ENCODE measurements at regions not wholly inside any gene's neighbourhood (a gene's known extent, or its start where the extent isn't known, plus 50 kb on each side); places are given as distances from the start of the nearest gene placed in this dataset.

DNA sequence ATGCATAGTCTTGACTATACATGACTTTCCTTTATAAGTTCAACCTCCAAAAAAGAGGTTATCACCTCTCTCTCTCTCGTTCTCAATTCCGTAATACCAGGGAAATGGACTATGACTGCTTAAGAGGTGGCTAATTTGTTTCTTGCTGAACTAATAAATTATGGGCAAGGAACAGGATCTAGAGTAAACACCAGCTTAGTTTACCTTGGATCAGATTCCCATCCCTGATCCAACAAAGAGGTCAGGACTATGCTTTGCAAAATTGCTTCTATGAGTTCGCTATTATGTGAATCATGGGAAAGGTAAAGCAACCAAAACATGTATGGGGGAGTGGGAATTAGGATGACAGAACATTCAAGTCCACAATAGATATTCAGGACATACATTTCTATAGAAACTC is 630.7 kb downstream of the HACE1 start:
- in situ Hi-C loops (cut with HindIII; ENCODE audit: low sequenced_read_pairs), result no loop called here

GRCh38 chr6:104227508-104227907 is 632.2 kb downstream of the HACE1 start:
- in situ Hi-C loops (cut with HindIII; ENCODE audit: low sequenced_read_pairs), result no loop called here

- in situ Hi-C loops (cut with HindIII; ENCODE audit: low sequenced_read_pairs), result no loop called here
Observed at GRCh38 chr6:104226790-104227446, 632.8 kb downstream of the HACE1 start.

- in situ Hi-C loops (cut with HindIII; ENCODE audit: low sequenced_read_pairs), result no loop called here
Observed at GRCh38 chr6:104218116-104218515, 641.6 kb downstream of the HACE1 start.

DNA sequence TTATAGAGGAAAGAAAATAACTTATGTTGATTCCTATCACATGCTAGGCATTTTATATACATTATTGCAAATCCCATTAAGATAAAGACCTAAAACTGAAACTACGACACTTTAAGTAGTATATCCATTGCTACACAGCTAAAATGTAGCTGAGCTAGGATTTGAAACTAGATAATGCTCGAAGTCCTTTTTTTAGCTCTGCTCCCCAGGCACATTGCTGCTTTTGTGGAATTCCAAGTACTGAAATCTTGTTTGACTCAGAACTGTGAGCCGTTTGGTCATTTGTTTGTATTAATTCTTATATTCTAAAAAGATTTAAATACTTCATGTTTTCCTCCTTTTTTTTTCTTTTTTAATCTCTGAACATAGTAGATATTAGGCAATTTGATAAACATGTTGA is 644.8 kb downstream of the HACE1 start:
- in situ Hi-C loops (cut with HindIII; ENCODE audit: low sequenced_read_pairs), result no loop called here

DNA sequence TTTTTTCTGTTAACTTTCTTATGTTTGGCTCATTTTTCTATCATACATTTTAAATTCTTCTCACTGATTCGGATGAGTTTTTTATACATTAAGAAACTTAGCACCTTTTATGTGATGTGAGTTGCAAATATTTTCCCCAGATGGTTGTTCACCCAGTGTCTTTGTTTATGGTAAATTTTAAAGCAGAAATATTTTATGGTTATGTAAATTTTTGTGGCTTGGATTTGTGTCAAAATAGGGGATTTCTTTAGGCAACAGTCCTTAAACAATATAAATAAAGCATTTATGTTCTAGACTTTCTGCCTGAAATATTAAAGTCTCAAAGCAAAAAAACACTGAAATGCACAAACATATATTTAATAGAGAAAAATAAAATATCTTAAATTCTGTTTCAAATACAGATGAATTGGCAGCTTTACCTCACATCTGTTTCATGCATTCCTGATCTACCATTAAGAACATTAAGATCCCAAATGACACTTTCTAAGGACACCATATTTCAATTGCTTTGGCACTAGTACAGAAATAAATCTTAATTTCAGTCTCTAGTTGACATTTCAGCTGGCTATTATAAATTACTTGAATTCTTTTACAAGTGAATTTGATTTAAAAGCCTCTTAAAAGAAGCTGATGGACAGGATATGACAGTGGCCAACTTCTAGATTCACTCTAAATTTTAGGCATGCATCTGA is 646.6 kb downstream of the HACE1 start:
- in situ Hi-C loops (cut with HindIII; ENCODE audit: low sequenced_read_pairs), result no loop called here

- in situ Hi-C loops (cut with HindIII; ENCODE audit: low sequenced_read_pairs), result loop anchor here (5.0 kb wide), 1 partner anchor 45 kb away; no protein-coding TSS in a partner anchor
Observed at GRCh38 chr6:104207635-104208034, 652.1 kb downstream of the HACE1 start.

GRCh38 chr6:104201557-104201956 is 658.2 kb downstream of the HACE1 start:
- in situ Hi-C loops (cut with HindIII; ENCODE audit: low sequenced_read_pairs), result no loop called here

- in situ Hi-C loops (cut with HindIII; ENCODE audit: low sequenced_read_pairs), result no loop called here
Observed at GRCh38 chr6:104187616-104188015, 672.1 kb downstream of the HACE1 start.

DNA sequence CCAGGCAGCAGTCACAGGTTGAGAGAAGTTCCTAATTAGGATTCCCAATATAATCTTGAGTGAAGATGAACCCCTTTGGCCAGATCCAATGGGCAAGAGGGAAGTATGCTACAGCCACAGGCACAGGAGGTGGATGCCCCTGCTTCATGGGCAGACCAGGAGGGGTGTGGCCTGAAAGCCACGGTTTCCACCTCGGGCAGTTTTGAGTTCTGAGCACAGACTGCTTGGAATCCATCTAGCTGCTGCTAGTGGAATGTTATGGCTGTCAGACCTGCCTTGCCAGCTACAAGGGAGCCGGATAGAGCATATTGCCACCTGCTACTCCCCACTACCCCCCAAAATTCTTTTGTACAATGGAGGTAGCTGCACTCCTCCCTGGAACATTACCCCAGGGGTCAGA is 672.9 kb downstream of the HACE1 start:
- in situ Hi-C loops (cut with HindIII; ENCODE audit: low sequenced_read_pairs), result no loop called here

- in situ Hi-C loops (cut with HindIII; ENCODE audit: low sequenced_read_pairs), result no loop called here
Observed at GRCh38 chr6:104183816-104184435, 675.8 kb downstream of the HACE1 start.

- in situ Hi-C loops (cut with HindIII; ENCODE audit: low sequenced_read_pairs), result no loop called here
Observed at GRCh38 chr6:104182811-104183210, 676.9 kb downstream of the HACE1 start.

- in situ Hi-C loops (cut with HindIII; ENCODE audit: low sequenced_read_pairs), result no loop called here
Observed at GRCh38 chr6:104173668-104174067, 686.1 kb downstream of the HACE1 start.

GRCh38 chr6:104170401-104170800 is 689.3 kb downstream of the HACE1 start:
- in situ Hi-C loops (cut with HindIII; ENCODE audit: low sequenced_read_pairs), result no loop called here

- in situ Hi-C loops (cut with HindIII; ENCODE audit: low sequenced_read_pairs), result no loop called here
Observed at GRCh38 chr6:104166055-104166668, 693.6 kb downstream of the HACE1 start.

- in situ Hi-C loops (cut with HindIII; ENCODE audit: low sequenced_read_pairs), result no loop called here
Observed at GRCh38 chr6:104162036-104162669, 697.6 kb downstream of the HACE1 start.

GRCh38 chr6:104159045-104159618 is 700.6 kb downstream of the HACE1 start:
- in situ Hi-C loops (cut with HindIII; ENCODE audit: low sequenced_read_pairs), result no loop called here

GRCh38 chr6:104143757-104144156 is 716.0 kb downstream of the HACE1 start:
- in situ Hi-C loops (cut with HindIII; ENCODE audit: low sequenced_read_pairs), result no loop called here

DNA sequence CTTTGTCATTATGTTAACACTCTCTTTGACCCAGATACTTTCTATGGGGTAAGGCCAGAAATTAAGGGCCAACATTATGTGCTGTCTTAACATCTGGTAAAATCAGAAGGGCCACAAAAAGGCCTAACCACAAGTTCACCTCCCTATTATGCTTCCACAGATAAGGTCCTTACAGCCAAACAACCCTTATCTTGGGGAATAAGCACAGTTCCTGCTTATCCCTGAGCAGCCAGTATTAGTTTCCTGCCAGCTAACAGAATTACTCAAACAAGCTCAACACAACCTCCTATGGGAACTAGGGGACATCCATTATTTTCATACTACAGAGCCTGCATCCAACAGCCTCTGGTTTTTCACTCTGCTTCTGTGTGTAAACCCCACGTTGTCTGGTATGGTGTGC is 724.8 kb downstream of the HACE1 start:
- in situ Hi-C loops (cut with HindIII; ENCODE audit: low sequenced_read_pairs), result no loop called here

DNA sequence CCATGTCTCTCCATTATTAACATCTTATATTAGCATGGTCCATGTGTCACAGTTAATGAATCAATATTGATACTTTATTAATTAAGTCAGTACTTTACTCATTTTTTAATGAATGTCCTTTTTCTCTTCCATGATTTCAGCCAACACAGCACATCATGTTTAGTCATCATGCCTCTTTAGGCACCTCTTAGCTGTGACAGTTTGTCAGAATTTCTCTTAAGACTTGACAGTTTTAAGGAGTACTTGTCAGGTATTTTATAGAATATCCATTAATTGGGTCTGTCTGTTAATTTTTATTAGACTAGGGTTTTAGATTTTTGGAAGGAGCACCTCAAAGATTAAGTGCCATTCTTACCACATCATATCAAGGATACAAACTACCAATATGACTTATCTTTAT is 729.4 kb downstream of the HACE1 start:
- in situ Hi-C loops (cut with HindIII; ENCODE audit: low sequenced_read_pairs), result no loop called here

Data from DLD1 (cell line).